Endodermal cell (in vitro differentiated cells): ENCODE measurements at regions not wholly inside any gene's neighbourhood (a gene's known extent, or its start where the extent isn't known, plus 50 kb on each side); places are given as distances from the start of the nearest gene placed in this dataset.

Experiments used
- DNase-seq: peaks from one replicate; pipeline ENCODE4 v3.0.0-alpha.2; 2017
- H3K27ac ChIP-seq: 2 replicates; pipeline ENCODE4 v1.5.1; 2013; ENCODE audit warnings: mild to moderate bottlenecking, low read depth, low read length, moderate library complexity
- H3K27me3 ChIP-seq: 2 replicates; pipeline ENCODE4 v1.6.1; 2013; ENCODE audit warnings: mild to moderate bottlenecking, low read length, moderate library complexity; ENCODE audit not compliant: insufficient read depth, control insufficient read depth, poor library complexity, severe bottlenecking
- H3K36me3 ChIP-seq: 2 replicates; pipeline ENCODE4 v1.7.0; 2013; ENCODE audit warnings: mild to moderate bottlenecking, low read length, moderate library complexity; ENCODE audit not compliant: control insufficient read depth, insufficient read depth
- H3K4me1 ChIP-seq: one replicate; pipeline ENCODE4 v1.7.0; 2013; ENCODE audit warnings: low read length; ENCODE audit not compliant: control insufficient read depth, insufficient read depth
- H3K4me3 ChIP-seq: 2 replicates; pipeline ENCODE4 v1.5.1; 2013; ENCODE audit warnings: mild to moderate bottlenecking, low read length, moderate library complexity
- H3K9ac ChIP-seq: 2 replicates; pipeline ENCODE4 v1.6.1; 2013; ENCODE audit warnings: mild to moderate bottlenecking, low read length, moderate library complexity; ENCODE audit not compliant: poor library complexity, severe bottlenecking; ENCODE audit errors: extremely low read depth
- H3K9me3 ChIP-seq: 2 replicates; pipeline ENCODE4 v1.6.1; 2013; ENCODE audit warnings: mild to moderate bottlenecking, low read length, moderate library complexity; ENCODE audit not compliant: control insufficient read depth
- H3K27ac Mint-ChIP-seq: 2 replicates; pipeline ENCODE4 v1.8.0; 2020; ENCODE audit warnings: mixed read lengths
- H3K27me3 Mint-ChIP-seq: 2 replicates; pipeline ENCODE4 v1.8.0; 2021; ENCODE audit warnings: mild to moderate bottlenecking, mixed read lengths; ENCODE audit not compliant: insufficient read depth
- H3K36me3 Mint-ChIP-seq: 2 replicates; pipeline ENCODE4 v1.8.0; 2020; ENCODE audit warnings: low read depth, mixed read lengths
- H3K4me1 Mint-ChIP-seq: 2 replicates; pipeline ENCODE4 v1.8.0; 2020; ENCODE audit warnings: mixed read lengths
- H3K4me3 Mint-ChIP-seq: 2 replicates; pipeline ENCODE4 v1.8.0; 2020; ENCODE audit warnings: mild to moderate bottlenecking, moderate library complexity, mixed read lengths
- H3K9me3 Mint-ChIP-seq: 2 replicates; pipeline ENCODE4 v1.8.0; 2020; ENCODE audit warnings: mild to moderate bottlenecking, mixed read lengths
- CTCF ChIP-seq: fragments of 200-600 bp; sonication (generic); conservative IDR thresholded peaks from 2 replicates; pipeline ENCODE4 v1.5.0; 2021; ENCODE audit warnings: antibody characterized with exemption, mild to moderate bottlenecking
- WGBS, 2 experiments: methylation state at CpG; one replicate each; pipeline versions ENCODE4 v1.1.5 to v1.1.7; 2013; ENCODE audit warnings: missing lambda C conversion rate in 2 of 2, mixed read lengths in 1 of 2; ENCODE audit not compliant: insufficient coverage in 1 of 2, insufficient read length in 1 of 2; 5-methylcytosine and 5-hydroxymethylcytosine counted together

GRCh38 chrX:28178206-28178605, 197.0 kb upstream of the DCAF8L1 start:
- no peaks in the 10 kb centered on the region for H3K36me3 ChIP-seq
- no peak overlapping the region for H3K27ac ChIP-seq
- H3K9me3 ChIP-seq, result no peaks in the 10 kb centered on the region
- H3K27me3 Mint-ChIP-seq, result no peaks in the 10 kb centered on the region
- H3K9ac ChIP-seq, result no peak overlapping the region
- H3K27me3 ChIP-seq, result no peaks in the 10 kb centered on the region
- 88 to 100% methylated on average over 1 of the region's 1 CpG for WGBS, 2 experiments
- no peak for DNase-seq
- H3K4me1 Mint-ChIP-seq, result no peaks in the 10 kb centered on the region
- peaks cover 3% of the 10 kb centered on the region for H3K9me3 Mint-ChIP-seq
- TF ChIP-seq CTCF, result no peak
- no peaks in the 10 kb centered on the region for H3K36me3 Mint-ChIP-seq
- no peak overlapping the region for H3K27ac Mint-ChIP-seq
- H3K4me1 ChIP-seq, result no peaks in the 10 kb centered on the region
- H3K4me3 ChIP-seq, result no peak overlapping the region
- H3K4me3 Mint-ChIP-seq, result no peak overlapping the region

DNA sequence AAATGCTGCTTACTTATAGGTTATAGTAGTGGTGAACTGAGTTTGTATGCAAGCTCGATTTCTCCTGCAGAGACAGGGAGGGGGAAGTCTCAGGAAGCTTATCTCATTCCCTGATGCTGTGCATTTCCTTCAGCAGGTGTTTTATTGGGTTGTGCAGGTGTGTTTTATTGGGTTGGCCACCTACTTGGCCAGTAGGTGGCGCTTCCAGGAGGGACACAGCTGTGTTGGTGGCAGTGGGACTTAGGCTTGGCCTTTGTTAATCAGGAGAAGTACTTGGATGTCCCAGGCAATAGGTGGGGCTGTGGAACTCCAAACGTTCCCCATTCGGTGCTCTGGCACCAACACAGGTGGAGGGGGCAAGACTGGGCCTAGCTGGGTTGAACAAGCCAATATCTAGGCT, 196.0 kb upstream of the DCAF8L1 start:
- Histone ChIP-seq H3K27me3 (no peaks in the 10 kb centered on the region), H3K9me3 (no peaks in the 10 kb centered on the region), H3K27ac (no peak overlapping the region), H3K9ac (no peak overlapping the region), H3K4me3 (no peak overlapping the region), H3K36me3 (no peaks in the 10 kb centered on the region), H3K4me1 (no peaks in the 10 kb centered on the region)
- Mint-ChIP-seq H3K9me3 (no peaks in the 10 kb centered on the region), H3K36me3 (no peaks in the 10 kb centered on the region), H3K27ac (no peak overlapping the region), H3K27me3 (no peaks in the 10 kb centered on the region), H3K4me3 (no peak overlapping the region), H3K4me1 (no peaks in the 10 kb centered on the region)
- WGBS, 2 experiments, result 31% methylated on average over 4 of the region's 4 CpGs; no CpG with 5 or more reads in 1 of the 2 experiments
- peak; percentile 96 for TF ChIP-seq CTCF
- peak; percentile 83 for DNase-seq

DNA sequence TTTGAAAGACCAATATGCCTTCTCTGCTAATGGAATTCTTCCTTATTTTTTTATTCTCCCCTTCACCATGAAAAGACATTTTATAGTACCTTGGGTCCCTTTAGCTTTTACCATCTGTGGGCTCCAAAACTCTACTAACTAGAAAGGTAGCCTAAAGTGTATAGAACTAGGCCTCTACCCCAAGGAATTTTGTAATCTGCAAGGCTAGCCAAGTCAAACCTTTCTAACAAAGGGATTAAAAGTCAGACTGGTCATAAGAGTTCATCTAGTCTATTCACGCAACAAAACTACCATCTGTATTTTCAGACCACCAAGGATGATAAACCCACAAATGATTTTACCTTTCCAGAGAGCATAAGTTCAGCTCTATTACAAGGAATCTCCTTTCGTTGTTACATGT, 189.5 kb upstream of the DCAF8L1 start:
- H3K9me3 Mint-ChIP-seq, result no peaks in the 10 kb centered on the region
- H3K27me3 Mint-ChIP-seq, result no peaks in the 10 kb centered on the region
- TF ChIP-seq CTCF, result no peak
- Histone ChIP-seq H3K4me1 (no peaks in the 10 kb centered on the region), H3K36me3 (no peaks in the 10 kb centered on the region), H3K27ac (no peak overlapping the region), H3K4me3 (no peak overlapping the region), H3K9ac (no peak overlapping the region), H3K9me3 (no peaks in the 10 kb centered on the region), H3K27me3 (no peaks in the 10 kb centered on the region)
- no peaks in the 10 kb centered on the region for H3K4me1 Mint-ChIP-seq
- 95% methylated on average over 2 of the region's 2 CpGs; no CpG with 5 or more reads in 1 of the 2 experiments for WGBS, 2 experiments
- H3K27ac Mint-ChIP-seq, result no peak overlapping the region
- no peak for DNase-seq
- no peaks in the 10 kb centered on the region for H3K36me3 Mint-ChIP-seq
- no peak overlapping the region for H3K4me3 Mint-ChIP-seq
